ENCODE measurements at regions not wholly inside any gene's neighbourhood (a gene's known extent, or its start where the extent isn't known, plus 50 kb on each side); places are given as distances from the start of the nearest gene placed in this dataset.

DNA sequence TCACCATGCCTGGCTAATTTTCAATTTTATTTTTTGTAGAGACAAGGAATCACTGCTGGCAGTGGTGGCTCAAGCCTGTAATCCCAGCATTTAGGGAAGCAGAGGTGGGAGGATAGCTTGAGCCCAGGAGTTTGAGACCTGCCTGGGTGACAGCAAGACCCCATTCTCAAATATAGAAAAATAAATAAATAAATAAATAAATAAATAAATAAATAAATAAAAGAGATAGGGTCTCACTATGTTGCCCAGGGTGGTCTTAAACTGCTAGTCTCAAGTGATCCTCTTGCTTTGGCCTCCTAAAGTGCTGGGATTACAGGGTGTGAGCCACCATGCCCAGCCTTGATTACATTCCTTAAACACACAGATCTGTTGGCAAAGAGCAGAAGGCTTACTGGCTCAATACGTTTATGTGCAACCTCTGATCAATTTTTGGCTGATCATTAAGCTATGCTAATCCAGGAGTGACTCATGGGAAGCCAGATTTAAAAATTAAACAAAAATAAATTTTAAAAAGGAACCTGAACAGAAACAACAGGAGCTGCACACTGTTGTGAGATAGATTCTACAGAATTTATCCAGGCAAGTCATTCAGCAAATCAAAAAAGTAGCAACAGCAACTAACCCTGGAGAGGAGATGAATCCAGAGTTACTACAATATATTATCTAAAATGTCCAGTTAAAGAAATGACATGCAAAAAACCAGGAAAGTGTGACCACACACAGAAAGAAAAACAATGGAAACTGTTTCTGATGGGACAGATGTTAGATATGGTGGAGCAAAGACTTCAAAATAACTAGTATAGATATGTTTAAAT, 79.4 kb downstream of the RPE65 start:
- TF ChIP-seq, protein P1, sequence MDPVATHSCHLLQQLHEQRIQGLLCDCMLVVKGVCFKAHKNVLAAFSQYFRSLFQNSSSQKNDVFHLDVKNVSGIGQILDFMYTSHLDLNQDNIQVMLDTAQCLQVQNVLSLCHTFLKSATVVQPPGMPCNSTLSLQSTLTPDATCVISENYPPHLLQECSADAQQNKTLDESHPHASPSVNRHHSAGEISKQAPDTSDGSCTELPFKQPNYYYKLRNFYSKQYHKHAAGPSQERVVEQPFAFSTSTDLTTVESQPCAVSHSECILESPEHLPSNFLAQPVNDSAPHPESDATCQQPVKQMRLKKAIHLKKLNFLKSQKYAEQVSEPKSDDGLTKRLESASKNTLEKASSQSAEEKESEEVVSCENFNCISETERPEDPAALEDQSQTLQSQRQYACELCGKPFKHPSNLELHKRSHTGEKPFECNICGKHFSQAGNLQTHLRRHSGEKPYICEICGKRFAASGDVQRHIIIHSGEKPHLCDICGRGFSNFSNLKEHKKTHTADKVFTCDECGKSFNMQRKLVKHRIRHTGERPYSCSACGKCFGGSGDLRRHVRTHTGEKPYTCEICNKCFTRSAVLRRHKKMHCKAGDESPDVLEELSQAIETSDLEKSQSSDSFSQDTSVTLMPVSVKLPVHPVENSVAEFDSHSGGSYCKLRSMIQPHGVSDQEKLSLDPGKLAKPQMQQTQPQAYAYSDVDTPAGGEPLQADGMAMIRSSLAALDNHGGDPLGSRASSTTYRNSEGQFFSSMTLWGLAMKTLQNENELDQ (CRISPR knock-in tag; IDR thresholded peaks at IDR 0.05; ENCODE audit: borderline replicate concordance), result no peak
- TF ChIP-seq, protein P2, sequence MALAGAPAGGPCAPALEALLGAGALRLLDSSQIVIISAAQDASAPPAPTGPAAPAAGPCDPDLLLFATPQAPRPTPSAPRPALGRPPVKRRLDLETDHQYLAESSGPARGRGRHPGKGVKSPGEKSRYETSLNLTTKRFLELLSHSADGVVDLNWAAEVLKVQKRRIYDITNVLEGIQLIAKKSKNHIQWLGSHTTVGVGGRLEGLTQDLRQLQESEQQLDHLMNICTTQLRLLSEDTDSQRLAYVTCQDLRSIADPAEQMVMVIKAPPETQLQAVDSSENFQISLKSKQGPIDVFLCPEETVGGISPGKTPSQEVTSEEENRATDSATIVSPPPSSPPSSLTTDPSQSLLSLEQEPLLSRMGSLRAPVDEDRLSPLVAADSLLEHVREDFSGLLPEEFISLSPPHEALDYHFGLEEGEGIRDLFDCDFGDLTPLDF (CRISPR knock-in tag; IDR thresholded peaks at IDR 0.05), result no peak
- no peak for TF ChIP-seq POLR2AphosphoS2 (IDR thresholded peaks at IDR 0.05; ENCODE audit: low read length)
